A673 (cell line): ENCODE measurements at regions not wholly inside any gene's neighbourhood (a gene's known extent, or its start where the extent isn't known, plus 50 kb on each side); places are given as distances from the start of the nearest gene placed in this dataset.

Experiments used
- EZH2 ChIP-seq: fragments of 200-600 bp; sonication (generic); IDR thresholded peaks from 2 replicates; pipeline ENCODE4 v1.6.1; 2017; ENCODE audit warnings: borderline replicate concordance, low read depth, mild to moderate bottlenecking, mixed read lengths, antibody characterized with exemption, low read length; ENCODE audit not compliant: poor library complexity, severe bottlenecking
- TF ChIP-seq, protein P1 (sequence below): fragments of 300-800, 200-600 bp; sonication (generic); conservative IDR thresholded peaks from 2 replicates; pipeline ENCODE4 v1.5.1; 2017; ENCODE audit warnings: low read depth, mild to moderate bottlenecking, antibody characterized with exemption, low read length, moderate library complexity, mixed read lengths

GRCh38 chr1:9440763-9441194, 98.5 kb upstream of the SLC25A33 start:
- TF ChIP-seq, protein P1, sequence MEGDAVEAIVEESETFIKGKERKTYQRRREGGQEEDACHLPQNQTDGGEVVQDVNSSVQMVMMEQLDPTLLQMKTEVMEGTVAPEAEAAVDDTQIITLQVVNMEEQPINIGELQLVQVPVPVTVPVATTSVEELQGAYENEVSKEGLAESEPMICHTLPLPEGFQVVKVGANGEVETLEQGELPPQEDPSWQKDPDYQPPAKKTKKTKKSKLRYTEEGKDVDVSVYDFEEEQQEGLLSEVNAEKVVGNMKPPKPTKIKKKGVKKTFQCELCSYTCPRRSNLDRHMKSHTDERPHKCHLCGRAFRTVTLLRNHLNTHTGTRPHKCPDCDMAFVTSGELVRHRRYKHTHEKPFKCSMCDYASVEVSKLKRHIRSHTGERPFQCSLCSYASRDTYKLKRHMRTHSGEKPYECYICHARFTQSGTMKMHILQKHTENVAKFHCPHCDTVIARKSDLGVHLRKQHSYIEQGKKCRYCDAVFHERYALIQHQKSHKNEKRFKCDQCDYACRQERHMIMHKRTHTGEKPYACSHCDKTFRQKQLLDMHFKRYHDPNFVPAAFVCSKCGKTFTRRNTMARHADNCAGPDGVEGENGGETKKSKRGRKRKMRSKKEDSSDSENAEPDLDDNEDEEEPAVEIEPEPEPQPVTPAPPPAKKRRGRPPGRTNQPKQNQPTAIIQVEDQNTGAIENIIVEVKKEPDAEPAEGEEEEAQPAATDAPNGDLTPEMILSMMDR = no peak
- TF ChIP-seq EZH2 = no peak
